Vagina (tissue), 2 donors: ENCODE measurements at regions not wholly inside any gene's neighbourhood (a gene's known extent, or its start where the extent isn't known, plus 50 kb on each side); places are given as distances from the start of the nearest gene placed in this dataset.

Experiments
- POLR2AphosphoS5 ChIP-seq, 2 donors: sonication (generic); formaldehyde crosslinking; IDR thresholded peaks; one replicate each; pipeline ENCODE4 v1.9.0; 2017; ENCODE audit warnings: antibody characterized with exemption in 2 of 2, mild to moderate bottlenecking in 2 of 2, low read depth in 1 of 2; ENCODE audit not compliant: insufficient read depth in 1 of 2
- TF ChIP-seq, protein P1 (sequence below), 3 experiments: fragments of 450-650 bp in 2 of 3; fragments of 200-600 bp in 1 of 3; sonication (generic) in 1 of 3; IDR thresholded peaks; one replicate each; pipeline ENCODE4 v1.5.1; 2017 to 2019; ENCODE audit warnings: antibody characterized with exemption in 3 of 3, mild to moderate bottlenecking in 2 of 3, moderate library complexity in 2 of 3

GRCh38 chr5:114744406-114744805 lies 382.5 kb downstream of the KCNN2 start:
- TF ChIP-seq, protein P1, sequence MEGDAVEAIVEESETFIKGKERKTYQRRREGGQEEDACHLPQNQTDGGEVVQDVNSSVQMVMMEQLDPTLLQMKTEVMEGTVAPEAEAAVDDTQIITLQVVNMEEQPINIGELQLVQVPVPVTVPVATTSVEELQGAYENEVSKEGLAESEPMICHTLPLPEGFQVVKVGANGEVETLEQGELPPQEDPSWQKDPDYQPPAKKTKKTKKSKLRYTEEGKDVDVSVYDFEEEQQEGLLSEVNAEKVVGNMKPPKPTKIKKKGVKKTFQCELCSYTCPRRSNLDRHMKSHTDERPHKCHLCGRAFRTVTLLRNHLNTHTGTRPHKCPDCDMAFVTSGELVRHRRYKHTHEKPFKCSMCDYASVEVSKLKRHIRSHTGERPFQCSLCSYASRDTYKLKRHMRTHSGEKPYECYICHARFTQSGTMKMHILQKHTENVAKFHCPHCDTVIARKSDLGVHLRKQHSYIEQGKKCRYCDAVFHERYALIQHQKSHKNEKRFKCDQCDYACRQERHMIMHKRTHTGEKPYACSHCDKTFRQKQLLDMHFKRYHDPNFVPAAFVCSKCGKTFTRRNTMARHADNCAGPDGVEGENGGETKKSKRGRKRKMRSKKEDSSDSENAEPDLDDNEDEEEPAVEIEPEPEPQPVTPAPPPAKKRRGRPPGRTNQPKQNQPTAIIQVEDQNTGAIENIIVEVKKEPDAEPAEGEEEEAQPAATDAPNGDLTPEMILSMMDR (IDR thresholded peaks at IDR 0.05): no peak
- TF ChIP-seq POLR2AphosphoS5 (IDR thresholded peaks at IDR 0.05; ENCODE audit: insufficient read depth in 1 of 2, low read depth in 1 of 2): no peak
